Endothelial cell of umbilical vein (primary cell): ENCODE measurements at regions not wholly inside any gene's neighbourhood (a gene's known extent, or its start where the extent isn't known, plus 50 kb on each side); places are given as distances from the start of the nearest gene placed in this dataset.

Source experiments
- BruUV-seq: library from RNA; stranded (reverse); fragments of 400-500 nt; replicated peaks from 2 replicates; lab custom pipeline; 2021; lab: Mats Ljungman, UMichigan
- CTCF ChIA-PET: fragments of 300-600, 350-600 bp; sonication (Branson Sonifier 250); formaldehyde crosslinking; loops from one replicate; lab custom pipeline; 2021; ENCODE audit warnings: antibody characterized with exemption, inconsistent platforms; lab: Charles Lee
- POLR2A ChIA-PET: fragments of 300-600, 350-600 bp; sonication (Branson Sonifier 250); formaldehyde crosslinking; loops from one replicate; lab custom pipeline; 2021; ENCODE audit warnings: antibody characterized with exemption, inconsistent platforms; lab: Charles Lee
- DNase-seq: peaks from one replicate; pipeline ENCODE4 v3.0.0-alpha.2; 2011; ENCODE audit warnings: low read depth, low spot score
- FAIRE-seq: peaks from 2 replicates; lab custom pipeline; 2011; peaks lifted over from hg19 to GRCh38; lab: Jason Lieb, UNC
- H2AFZ ChIP-seq: 2 replicates; pipeline ENCODE4 v1.6.0; 2012; ENCODE audit warnings: low read depth, low read length, control low read depth, inconsistent platforms
- H3K27ac ChIP-seq: 2 replicates; pipeline ENCODE4 v1.5.1; 2011; ENCODE audit warnings: low read depth, mild to moderate bottlenecking, control low read depth, low read length, moderate library complexity; ENCODE audit not compliant: insufficient read depth
- H3K27me3 ChIP-seq, 2 experiments: 2 replicates each; pipeline versions ENCODE4 v1.6.0 to v1.6.1; 2011; ENCODE audit warnings: low read length in 2 of 2, mixed read lengths in 1 of 2; ENCODE audit not compliant: control insufficient read depth in 2 of 2, insufficient read depth in 2 of 2
- H3K36me3 ChIP-seq, 2 experiments: 2 replicates in 1 of 2; 3 replicates in 1 of 2; pipeline ENCODE4 v1.5.1; 2011; ENCODE audit warnings: low read length in 2 of 2, mild to moderate bottlenecking in 1 of 2, moderate library complexity in 1 of 2; ENCODE audit not compliant: control insufficient read depth in 2 of 2, insufficient read depth in 2 of 2; ENCODE audit errors: extremely low read depth in 1 of 2
- H3K4me1 ChIP-seq: 3 replicates; pipeline ENCODE4 v1.5.1; 2011; ENCODE audit warnings: mild to moderate bottlenecking, low read length; ENCODE audit not compliant: control insufficient read depth, insufficient read depth; ENCODE audit errors: extremely low read depth
- H3K4me2 ChIP-seq: 2 replicates; pipeline ENCODE4 v1.6.1; 2011; ENCODE audit warnings: low read length, control low read depth, mixed read lengths; ENCODE audit not compliant: insufficient read depth
- H3K4me3 ChIP-seq, 3 experiments: fragments of 200-600 bp in 1 of 3; sonication (generic), shearing (Covaris generic) in 1 of 3; replicated peaks in 1 of 3; 2 replicates each; pipeline ENCODE4 v1.5.1; 2011 to 2016; ENCODE audit warnings: control low read depth in 3 of 3, low read length in 3 of 3, mild to moderate bottlenecking in 2 of 3, inconsistent platforms in 1 of 3, low read depth in 1 of 3, moderate library complexity in 1 of 3; ENCODE audit not compliant: insufficient read depth in 1 of 3
- H3K79me2 ChIP-seq: 2 replicates; pipeline ENCODE4 v1.6.0; 2012; ENCODE audit warnings: low read length, inconsistent platforms; ENCODE audit not compliant: control insufficient read depth, insufficient read depth
- H3K9ac ChIP-seq: replicated peaks from 2 replicates; pipeline ENCODE3; 2011; ENCODE audit warnings: low read length, control low read depth; ENCODE audit not compliant: insufficient read depth; ENCODE audit errors: extremely low read depth
- H3K9me1 ChIP-seq: replicated peaks from 3 replicates; pipeline ENCODE4 v1.6.0; 2011; ENCODE audit warnings: mild to moderate bottlenecking, low read length; ENCODE audit not compliant: control insufficient read depth, insufficient read depth; ENCODE audit errors: extremely low read depth
- H3K9me3 ChIP-seq: replicated peaks from 2 replicates; pipeline ENCODE4 v1.5.1; 2012; ENCODE audit warnings: low read length, inconsistent platforms; ENCODE audit not compliant: control insufficient read depth, insufficient read depth
- H4K20me1 ChIP-seq: replicated peaks from 2 replicates; pipeline ENCODE3; 2011; ENCODE audit warnings: mild to moderate bottlenecking, low read length; ENCODE audit not compliant: control insufficient read depth, insufficient read depth; ENCODE audit errors: extremely low read depth
- EZH2 ChIP-seq: IDR thresholded peaks from 2 replicates; pipeline ENCODE4 v1.6.1; 2012; ENCODE audit warnings: borderline replicate concordance, low read depth, mild to moderate bottlenecking, moderate library complexity, low read length, inconsistent platforms; ENCODE audit not compliant: severe bottlenecking
- FOS ChIP-seq: IDR thresholded peaks from 2 replicates; pipeline ENCODE4 v1.6.1; 2011; ENCODE audit warnings: mild to moderate bottlenecking, low read length, moderate library complexity, borderline replicate concordance; ENCODE audit not compliant: insufficient read depth
- GATA2 ChIP-seq: IDR thresholded peaks from 2 replicates; pipeline ENCODE4 v1.7.0; 2011; ENCODE audit warnings: low read depth, mild to moderate bottlenecking, moderate library complexity, mixed read lengths, low read length; ENCODE audit not compliant: insufficient read length, insufficient read depth
- JUN ChIP-seq: IDR thresholded peaks from 2 replicates; pipeline ENCODE4 v1.6.1; 2011; ENCODE audit warnings: borderline replicate concordance, low read depth; ENCODE audit not compliant: insufficient read length, insufficient read depth
- MAX ChIP-seq: IDR thresholded peaks from 2 replicates; pipeline ENCODE4 v1.6.1; 2011; ENCODE audit not compliant: insufficient read depth, insufficient read length
- MYC ChIP-seq: IDR thresholded peaks from one replicate; pipeline ENCODE4 v1.6.1; 2011; ENCODE audit warnings: mild to moderate bottlenecking, low read depth, low read length
- POLR2A ChIP-seq: IDR thresholded peaks from 2 replicates; pipeline ENCODE4 v1.6.1; 2012; ENCODE audit warnings: low read depth, mild to moderate bottlenecking, control low read depth, low read length
- POLR2AphosphoS5 ChIP-seq: IDR thresholded peaks from 2 replicates; pipeline ENCODE4 v1.6.1; 2012; ENCODE audit warnings: low read depth, mild to moderate bottlenecking, control low read depth, low read length, moderate library complexity; ENCODE audit not compliant: insufficient read depth
- dilution Hi-C: fragments of 300-500 bp; cut with MboI; formaldehyde crosslinking; loops from one replicate; pipeline ENCODE4 v1.15.0; 2019; ENCODE audit warnings: low sequenced_read_pairs; ENCODE audit not compliant: extremely low pct_ligation_motif_present
- intact Hi-C: fragments of 100-400 bp; cut with micrococcal nuclease; formaldehyde crosslinking; loops from one replicate; pipeline ENCODE4 v1.10.0; 2022
- TF ChIP-seq, protein P1 (sequence below), 2 donors: IDR thresholded peaks; 1 replicate in 1 of 2; 2 replicates in 1 of 2; pipeline ENCODE4 v1.5.1; 2011; ENCODE audit warnings: low read length in 2 of 2, mild to moderate bottlenecking in 2 of 2, moderate library complexity in 2 of 2, control low read depth in 1 of 2, inconsistent platforms in 1 of 2, low read depth in 1 of 2; ENCODE audit not compliant: insufficient read depth in 1 of 2; ENCODE audit errors: extremely low read depth in 1 of 2

DNA sequence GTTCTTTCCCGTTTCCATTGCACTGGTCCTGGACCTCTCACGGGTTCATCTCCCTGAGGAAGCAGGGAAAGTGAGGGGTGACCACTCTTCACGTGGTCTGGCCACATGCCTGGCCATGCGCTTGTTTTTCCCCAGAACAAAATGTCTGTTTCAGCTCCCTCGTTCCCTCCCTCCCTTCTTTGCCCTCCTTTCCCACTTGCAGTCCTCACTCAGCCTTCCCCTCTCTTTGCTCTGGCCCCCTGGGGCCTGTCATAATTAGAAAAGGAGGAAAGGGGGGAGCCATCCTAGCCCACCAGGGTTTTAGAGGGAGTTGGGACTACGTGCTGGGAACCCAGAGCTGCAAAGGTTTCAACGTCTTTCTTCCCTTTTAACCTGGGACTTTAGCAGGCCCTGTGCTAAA is 52.8 kb upstream of the CADM1 start:
- CTCF ChIA-PET, result no interaction called here
- no peak for DNase-seq
- FAIRE-seq, result no peak
- Histone ChIP-seq H4K20me1 (no peaks in the 10 kb centered on the region), H3K27me3 (no peaks in the 10 kb centered on the region), H3K9me3 (peaks cover 7% of the 10 kb centered on the region), H3K9ac (no peak overlapping the region), H3K79me2 (no peaks in the 10 kb centered on the region), H3K36me3 (no peaks in the 10 kb centered on the region), H3K4me1 (no peaks in the 10 kb centered on the region), H3K4me3 (no peak overlapping the region), H3K4me2 (no peak overlapping the region), H2AFZ (no peak overlapping the region), H3K27ac (no peak overlapping the region), H3K9me1 (no peaks in the 10 kb centered on the region)
- BruUV-seq, result no TSS peak
- POLR2A ChIA-PET, result no interaction called here
- intact Hi-C loops, result no loop called here
- dilution Hi-C loops, result no loop called here
- no peak for TF ChIP-seq POLR2A
- TF ChIP-seq POLR2AphosphoS5, result no peak
- TF ChIP-seq GATA2, result no peak
- TF ChIP-seq EZH2, result no peak
- TF ChIP-seq MAX, result no peak

DNA sequence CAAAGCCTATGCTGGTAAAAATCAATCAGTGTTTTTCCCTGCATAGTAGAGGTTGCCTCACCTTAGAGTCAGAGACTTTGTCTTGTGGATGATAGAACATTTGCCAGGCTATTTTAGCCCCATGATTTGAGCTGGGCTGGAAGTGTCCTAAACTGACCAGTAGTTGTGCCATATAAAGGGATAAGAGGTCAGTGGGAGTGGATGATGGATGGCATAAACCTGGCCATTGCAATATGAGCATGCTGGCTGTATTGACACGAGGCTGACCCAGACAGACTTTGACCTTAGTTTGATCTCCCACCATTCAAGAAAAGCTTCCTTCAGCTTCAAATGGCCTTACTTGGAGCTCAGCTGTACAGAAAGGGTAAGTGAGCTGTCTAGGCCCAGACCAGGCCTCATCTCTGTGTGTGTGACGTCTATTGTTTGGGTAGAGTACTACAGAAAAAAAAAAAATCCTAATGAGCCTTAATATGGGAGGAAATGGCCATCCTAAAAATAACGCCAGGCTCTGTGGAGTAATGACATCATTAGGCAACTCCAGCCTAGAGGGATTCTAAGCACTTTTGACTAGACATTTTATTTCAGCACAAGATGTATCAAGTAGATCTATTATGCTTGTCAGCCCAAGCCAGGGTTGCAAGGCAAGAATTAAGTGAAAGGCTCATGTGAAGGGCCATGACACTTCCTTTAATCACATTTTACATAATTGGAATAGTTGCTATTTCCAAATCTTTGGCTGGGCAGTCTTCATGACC is 51.3 kb upstream of the CADM1 start:
- no peak for FAIRE-seq

More for the DNA sequence above, 51.3 kb upstream of the CADM1 start:
- H3K36me3 ChIP-seq, result no peaks in the 10 kb centered on the region
- H3K9me3 ChIP-seq, result peaks cover 7% of the 10 kb centered on the region
- H3K27me3 ChIP-seq, result no peaks in the 10 kb centered on the region
- BruUV-seq, result no TSS peak
- CTCF ChIA-PET, result no interaction called here
- intact Hi-C loops, result no loop called here
- H3K4me3 ChIP-seq, result no peak overlapping the region
- POLR2A ChIA-PET, result no interaction called here
- H3K9me1 ChIP-seq, result no peaks in the 10 kb centered on the region
- H3K4me1 ChIP-seq, result no peaks in the 10 kb centered on the region
- dilution Hi-C loops, result no loop called here
- H3K9ac ChIP-seq, result no peak overlapping the region
- H3K4me2 ChIP-seq, result no peak overlapping the region
- no peak for DNase-seq
- TF ChIP-seq POLR2AphosphoS5 (no peak), POLR2A (no peak), FOS (no peak), GATA2 (no peak), EZH2 (no peak), MAX (no peak), JUN (no peak), MYC (no peak)
- TF ChIP-seq, protein P1, sequence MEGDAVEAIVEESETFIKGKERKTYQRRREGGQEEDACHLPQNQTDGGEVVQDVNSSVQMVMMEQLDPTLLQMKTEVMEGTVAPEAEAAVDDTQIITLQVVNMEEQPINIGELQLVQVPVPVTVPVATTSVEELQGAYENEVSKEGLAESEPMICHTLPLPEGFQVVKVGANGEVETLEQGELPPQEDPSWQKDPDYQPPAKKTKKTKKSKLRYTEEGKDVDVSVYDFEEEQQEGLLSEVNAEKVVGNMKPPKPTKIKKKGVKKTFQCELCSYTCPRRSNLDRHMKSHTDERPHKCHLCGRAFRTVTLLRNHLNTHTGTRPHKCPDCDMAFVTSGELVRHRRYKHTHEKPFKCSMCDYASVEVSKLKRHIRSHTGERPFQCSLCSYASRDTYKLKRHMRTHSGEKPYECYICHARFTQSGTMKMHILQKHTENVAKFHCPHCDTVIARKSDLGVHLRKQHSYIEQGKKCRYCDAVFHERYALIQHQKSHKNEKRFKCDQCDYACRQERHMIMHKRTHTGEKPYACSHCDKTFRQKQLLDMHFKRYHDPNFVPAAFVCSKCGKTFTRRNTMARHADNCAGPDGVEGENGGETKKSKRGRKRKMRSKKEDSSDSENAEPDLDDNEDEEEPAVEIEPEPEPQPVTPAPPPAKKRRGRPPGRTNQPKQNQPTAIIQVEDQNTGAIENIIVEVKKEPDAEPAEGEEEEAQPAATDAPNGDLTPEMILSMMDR (IDR thresholded peaks at IDR 0.05; ENCODE audit: extremely low read depth in 1 of 2, insufficient read depth in 1 of 2, low read depth in 1 of 2, low read length in 2 of 2), result no peak
- H3K79me2 ChIP-seq, result no peaks in the 10 kb centered on the region
- H4K20me1 ChIP-seq, result no peaks in the 10 kb centered on the region
- no peak overlapping the region for H2AFZ ChIP-seq
- no peak overlapping the region for H3K27ac ChIP-seq
